HL-60/S4 treated with phorbol 12-myristate 13-acetate at 8.2 ng/mL for 4 days and 3 days (cell line): ENCODE measurements at regions not wholly inside any gene's neighbourhood (a gene's known extent, or its start where the extent isn't known, plus 50 kb on each side); places are given as distances from the start of the nearest gene placed in this dataset.

Experiments used
- in situ Hi-C: fragments of 300-500 bp; cut with MboI; formaldehyde crosslinking; loops from 2 replicates; pipeline ENCODE4 v1.15.0; 2022; ENCODE audit warnings: low sequenced_read_pairs

DNA sequence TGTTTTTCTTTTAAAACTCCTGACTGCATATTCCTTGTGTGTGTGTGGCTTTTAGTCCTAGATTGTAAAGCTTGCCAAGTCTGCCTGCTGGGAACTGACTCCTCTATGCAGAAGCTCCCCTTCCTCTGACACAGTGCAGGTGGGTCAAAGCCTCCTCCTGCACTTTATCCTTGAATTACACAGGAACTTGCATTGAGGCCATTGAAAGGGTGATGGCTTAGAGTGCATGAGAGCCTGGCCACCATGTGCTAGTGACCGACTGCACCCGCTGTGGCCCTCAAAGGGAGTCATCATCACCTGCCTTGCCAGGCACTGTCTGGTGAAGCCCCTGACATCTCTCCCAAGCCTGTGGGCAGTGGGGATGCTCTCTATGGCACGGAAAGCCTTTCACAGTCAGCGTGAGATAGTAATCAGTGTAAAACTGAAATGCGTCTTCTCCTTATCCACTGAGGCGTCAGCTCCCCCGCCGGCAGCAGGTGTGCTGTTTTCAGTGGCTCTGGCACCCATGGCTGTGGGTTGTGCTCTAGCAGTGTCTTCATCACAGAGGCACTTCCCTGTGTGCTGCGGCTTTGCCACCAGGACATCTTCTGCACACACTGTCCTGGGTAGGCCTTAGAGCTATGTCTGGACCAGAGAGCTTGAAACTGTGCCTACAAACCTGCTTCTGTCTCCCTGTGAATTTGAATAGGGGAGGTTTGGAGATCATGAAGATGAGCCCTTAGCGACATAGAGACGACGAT is 87.9 kb downstream of the THBS2 start:
- in situ Hi-C loops: no loop called here

DNA sequence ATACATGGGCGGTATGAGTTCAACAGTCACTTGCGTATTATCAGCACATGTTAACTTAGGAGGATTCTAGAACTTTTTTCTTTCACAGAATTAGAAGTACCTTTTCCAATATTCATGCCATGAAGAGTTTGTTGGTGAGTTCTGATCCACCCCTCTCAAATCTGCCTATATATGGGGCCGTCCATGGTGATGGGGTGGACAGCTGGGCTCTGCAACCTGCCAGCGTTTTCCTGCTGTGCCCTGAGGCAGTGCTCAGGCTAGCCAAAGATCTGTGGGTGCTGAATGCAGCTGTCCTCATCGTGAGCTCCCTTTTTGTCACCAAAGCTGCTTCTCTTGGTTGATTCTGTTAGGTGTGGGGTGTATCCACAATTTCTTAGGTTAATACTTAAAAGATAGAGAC is 88.7 kb downstream of the THBS2 start:
- in situ Hi-C loops: no loop called here

DNA sequence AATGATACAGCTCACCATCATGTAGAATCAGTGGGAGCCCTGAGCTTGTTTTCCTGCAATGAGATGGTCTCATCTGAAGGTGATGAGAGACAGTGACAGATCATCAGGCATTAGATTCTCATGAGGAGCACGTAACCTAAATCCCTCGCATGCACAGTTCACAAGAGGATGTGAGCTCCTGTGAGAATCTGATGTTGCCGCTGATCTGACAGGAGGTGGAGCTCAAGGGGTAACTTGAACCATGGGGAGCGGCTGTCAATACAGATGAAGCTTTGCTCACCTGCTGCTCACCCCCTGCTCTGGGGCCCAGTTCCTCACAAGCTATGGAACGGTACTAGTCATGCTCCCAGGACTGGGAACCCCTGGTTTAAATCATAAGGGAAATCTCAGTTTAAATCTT is 89.2 kb downstream of the THBS2 start:
- in situ Hi-C loops: no loop called here

DNA sequence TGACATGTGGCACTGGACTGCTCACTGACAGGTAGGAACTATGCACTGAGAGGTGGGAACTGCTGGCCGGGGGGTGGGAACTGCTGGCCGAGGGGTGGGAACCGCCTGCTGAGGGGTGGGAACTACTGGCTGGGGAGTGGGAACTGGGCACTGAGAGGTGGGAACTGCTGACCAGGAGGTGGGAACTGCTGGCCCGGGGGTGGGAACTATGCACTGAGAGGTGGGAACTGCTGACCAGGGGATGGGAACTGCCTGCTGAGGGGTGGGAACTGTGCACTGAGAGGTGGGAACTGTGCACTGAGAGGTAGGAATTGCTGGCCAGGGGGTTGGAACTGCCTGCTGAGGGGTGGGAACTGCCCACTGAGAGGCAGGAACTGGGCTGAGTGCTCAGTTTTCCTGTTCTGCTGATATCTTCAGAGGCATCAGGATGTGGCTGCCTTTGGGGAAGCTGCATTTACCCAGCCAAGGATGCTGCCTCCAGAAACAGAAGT is 90.2 kb downstream of the THBS2 start:
- in situ Hi-C loops: no loop called here

DNA sequence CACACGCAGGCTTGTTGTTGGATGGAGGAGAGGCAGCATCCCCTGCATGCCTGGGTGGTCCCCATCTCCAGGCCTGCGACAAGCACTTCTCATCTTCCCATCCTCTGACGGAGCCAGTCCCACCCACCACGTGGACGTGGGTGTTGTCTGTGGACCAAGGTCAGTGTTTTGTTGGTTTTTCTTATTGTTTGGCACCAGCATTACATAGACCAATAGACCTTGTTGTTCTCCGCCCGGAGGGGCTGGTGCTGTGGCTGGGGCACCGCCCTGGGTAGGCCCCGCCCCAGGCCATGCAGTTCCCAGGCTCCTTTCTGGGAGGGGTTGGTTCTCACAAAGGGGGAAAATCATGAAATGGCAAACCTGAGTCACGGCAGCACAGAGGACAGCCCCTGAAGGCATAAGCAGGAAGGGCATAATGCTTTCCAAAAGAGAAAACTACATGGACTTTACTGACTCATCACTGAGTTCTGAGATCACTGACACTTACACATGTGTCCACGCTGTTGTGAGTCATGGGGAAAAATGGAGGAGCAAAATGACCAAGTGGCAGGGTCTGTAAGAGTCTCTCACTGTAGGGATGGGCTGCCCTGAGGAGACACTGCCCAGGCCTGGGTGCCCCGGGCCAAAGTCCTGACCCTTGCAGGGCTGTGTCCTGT is 90.8 kb downstream of the THBS2 start:
- in situ Hi-C loops: no loop called here

DNA sequence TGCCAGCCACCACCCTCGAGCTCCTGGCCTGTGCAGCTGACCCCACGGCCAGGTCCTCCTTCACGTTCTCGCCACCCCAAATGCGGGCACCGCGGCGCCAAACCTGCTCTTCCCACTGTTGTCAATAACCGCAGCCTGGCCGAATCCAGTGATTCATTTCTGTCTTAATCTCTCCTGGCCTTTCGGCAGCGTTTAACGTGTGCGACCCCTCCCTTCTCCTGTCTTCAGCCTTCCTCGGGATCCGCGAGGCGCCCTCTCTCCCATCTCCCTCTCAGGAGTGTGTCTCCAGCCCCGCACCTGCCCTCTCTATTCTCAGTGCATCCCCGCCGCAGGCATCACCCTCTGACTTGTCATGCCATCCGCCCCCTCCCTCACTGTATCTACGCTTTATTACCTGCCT is 91.4 kb downstream of the THBS2 start:
- in situ Hi-C loops: no loop called here

DNA sequence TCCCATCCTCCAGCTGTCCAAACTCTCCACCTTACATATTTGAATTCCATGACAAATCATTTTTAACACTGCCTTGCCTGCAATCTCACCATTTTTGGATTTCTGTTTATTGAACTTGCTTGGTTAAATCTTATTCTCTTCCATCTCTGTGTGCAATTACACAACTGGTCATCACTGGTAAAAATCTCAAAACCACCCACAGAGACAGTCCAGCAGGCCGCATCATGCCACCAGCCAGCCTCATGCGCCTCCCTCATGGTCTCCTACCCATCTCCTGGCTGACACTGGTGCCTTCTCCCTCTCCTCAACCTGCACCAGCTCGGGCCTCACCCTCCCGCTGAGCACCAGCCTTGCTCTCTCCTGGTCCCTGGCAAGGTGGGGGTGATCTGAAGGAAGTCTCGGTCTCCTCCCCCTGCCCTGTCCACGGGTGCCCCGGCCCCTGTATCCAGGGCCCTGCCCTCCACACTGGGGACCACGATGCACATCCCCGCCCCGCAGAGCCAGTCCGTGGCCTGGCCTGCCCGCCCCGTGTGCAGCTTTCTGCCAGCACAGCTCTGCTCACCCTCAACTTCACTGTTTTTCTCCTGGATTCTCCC is 92.0 kb downstream of the THBS2 start:
- in situ Hi-C loops: no loop called here

DNA sequence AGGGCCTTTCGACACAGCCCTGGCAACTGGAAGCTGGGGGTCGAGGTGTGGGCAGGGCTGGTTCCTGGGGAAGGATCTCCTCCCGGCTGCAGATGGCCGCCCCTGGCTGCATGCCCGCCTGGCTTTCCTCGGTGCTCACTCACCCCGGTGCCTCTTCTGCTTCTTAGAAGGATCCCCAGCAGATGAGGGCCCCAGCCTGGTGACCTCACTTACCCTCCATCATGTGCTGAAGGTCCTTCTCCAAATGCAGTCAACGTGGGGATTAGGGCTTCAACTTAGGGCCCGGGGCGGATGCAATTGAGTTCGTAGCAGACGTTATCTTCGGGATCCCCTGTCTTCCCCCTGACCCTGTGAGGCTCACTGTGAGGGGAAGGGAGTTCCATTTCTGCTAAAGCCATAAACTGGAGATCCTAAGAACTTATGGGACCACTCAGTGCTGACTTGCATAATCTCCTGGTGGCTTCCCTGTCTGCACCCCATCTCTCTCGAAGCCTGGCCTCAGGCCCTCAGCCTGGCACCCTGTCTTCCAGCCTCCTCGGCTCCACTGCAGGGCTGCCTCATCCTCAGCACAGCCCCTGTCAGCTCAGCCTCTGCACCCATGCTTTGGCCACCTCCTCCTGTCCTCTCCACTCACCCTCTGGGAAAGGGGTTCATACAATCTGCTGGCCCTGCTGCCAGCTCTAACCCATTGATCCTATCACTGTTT is 92.6 kb downstream of the THBS2 start:
- in situ Hi-C loops: no loop called here

DNA sequence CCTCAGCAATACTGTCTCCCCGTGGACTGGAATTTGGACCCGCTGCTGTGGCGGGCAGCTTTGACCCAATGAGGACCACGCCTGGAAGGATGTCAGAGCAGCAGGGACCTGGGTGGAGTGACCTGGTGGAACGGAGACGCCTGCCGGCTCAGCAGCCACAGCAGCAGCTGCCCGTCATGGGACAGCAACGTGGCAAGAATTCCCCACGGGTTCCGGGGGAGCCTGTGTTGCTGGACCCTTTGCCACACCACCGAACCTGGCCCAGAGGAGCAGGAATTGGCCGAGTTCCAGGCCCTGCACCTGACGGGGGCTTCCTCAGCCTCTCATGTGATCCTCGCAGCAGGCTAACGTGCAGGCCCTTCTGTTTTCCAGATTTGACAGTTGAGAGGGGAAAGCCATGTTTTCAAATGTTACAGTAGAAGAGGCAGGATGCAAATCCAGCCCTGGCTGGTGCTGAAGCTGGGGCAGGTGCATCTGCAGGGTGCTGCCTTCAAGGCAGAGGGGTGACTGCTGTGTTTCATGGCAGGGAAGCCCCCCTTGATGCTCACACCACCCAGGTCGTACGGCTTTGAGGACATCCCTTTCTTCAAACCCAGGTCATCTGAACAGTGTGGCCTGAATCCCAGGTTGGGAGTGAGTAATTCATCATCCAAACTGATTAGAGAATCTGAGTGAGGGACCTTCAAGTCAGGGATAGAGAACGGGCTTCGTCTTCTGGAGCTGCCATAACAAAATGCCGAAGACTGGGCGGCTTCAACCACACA is 93.4 kb downstream of the THBS2 start:
- in situ Hi-C loops: no loop called here

DNA sequence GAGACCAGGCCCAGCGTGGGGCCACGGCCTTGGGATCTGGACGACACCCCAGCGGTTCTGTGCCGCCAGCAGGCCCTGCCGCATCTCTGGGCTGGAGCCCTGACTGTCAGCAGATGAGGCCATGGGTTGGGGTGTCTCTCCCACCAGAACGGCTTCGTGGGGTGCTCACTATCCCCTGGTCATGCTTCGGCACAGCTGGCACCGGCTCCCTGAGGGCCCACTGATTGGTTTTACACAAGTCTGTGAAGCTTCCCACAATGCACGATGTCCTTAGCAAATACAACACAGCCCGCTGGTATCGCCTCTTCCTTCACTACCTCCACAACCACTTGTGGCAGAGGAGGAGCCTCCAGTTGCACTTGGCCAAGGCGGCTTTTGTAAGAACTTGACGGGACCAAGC is 94.3 kb downstream of the THBS2 start:
- in situ Hi-C loops: no loop called here

DNA sequence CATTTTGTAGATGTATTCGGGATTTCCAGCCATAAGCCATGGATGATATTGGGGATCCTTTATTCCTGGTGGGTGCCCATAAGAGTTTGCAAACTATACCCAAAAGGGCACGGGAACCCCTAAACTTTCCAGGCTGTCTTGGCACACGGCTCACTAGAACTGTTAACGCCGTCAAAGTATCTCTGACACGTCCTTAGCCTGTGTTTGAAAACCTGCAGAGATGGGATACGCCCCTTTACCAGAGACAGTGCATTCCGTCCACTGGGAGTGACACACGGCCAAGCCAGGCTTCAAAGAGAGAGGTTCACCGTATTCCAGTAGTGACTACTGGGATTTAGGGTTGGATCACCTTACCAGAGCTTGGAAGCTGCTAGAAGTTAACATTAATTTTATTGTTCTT is 95.0 kb downstream of the THBS2 start:
- in situ Hi-C loops: no loop called here

DNA sequence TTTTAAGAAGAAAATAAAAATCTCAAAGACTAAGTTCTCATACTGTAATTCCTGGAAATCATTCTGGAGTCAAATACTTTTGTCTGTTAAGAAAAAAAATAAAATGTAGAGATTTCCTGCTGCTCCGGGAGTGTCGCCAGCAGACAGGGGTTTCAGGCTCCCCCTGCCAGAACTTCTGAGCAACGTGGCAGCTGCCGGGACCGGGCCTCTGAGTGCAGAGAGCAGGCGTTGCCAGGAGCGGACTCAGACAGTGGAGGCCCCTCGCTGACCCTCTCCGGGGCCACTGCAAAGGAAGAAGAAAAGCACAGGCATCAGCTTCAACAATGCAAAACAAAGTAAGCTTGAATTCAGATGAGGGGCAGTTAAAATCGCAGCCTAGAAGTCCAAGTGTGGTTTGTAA is 95.5 kb downstream of the THBS2 start:
- in situ Hi-C loops: no loop called here

DNA sequence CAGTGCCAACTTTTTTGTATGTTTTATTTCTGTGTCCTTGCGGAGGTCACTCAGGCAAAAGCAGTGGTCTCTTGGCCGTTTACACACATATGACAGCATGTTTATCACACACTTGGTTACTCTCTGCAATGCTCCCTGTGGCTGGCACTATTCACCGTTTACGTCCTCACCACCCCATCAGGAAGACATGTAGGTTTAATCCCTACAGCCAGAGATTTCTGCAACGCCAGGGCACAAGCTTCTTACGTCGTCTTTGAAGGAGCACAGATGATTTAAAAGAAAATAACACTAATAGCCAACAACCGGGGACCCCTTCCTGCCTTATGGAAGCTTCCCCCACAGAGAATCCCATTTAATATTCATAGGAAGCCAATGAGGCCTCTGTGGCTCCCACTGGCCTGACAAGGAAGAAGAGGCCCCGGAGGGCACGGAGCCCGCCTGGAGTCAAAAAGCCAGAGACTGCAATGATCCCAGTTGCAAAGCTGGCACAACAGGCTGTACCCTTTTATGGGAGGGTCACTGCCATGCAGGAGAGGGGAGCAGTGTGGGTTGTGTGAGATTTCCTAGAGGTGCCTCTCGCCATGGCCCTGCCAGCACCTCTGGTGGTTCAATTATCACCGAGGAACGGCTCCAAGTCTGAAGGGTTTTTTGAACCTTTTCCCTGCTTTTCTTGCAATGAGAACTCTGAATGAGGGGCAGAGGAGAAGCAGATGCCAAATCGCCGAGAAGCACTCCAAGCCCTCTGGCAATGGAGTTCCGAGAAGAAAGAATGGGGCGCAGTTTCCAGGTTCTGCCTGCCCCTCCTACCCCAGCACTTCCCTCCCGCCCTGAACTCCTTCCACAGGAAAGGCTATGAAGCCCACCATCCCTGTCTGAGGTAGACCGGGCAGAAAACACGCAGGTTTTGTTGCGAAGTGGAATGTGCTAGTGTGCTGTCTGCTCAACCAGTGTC is 96.2 kb downstream of the THBS2 start:
- in situ Hi-C loops: no loop called here

DNA sequence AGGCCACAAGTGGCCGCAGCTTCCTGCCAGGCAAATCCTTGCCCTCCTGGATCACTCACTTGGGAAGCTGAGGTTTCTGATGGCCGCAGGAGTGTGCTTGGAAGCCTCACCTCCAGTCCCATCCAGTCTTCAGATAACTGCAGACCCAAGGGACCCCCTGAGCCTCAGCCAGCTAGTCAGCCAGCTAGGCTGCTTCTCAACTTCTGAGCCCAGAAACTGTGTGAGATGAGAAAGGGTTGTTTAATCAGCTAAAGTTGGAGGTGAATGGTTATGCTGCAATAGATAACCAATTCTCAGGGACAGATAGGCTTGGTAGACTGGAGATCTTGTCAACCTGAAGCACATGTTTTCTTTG is 96.9 kb downstream of the THBS2 start:
- in situ Hi-C loops: no loop called here

DNA sequence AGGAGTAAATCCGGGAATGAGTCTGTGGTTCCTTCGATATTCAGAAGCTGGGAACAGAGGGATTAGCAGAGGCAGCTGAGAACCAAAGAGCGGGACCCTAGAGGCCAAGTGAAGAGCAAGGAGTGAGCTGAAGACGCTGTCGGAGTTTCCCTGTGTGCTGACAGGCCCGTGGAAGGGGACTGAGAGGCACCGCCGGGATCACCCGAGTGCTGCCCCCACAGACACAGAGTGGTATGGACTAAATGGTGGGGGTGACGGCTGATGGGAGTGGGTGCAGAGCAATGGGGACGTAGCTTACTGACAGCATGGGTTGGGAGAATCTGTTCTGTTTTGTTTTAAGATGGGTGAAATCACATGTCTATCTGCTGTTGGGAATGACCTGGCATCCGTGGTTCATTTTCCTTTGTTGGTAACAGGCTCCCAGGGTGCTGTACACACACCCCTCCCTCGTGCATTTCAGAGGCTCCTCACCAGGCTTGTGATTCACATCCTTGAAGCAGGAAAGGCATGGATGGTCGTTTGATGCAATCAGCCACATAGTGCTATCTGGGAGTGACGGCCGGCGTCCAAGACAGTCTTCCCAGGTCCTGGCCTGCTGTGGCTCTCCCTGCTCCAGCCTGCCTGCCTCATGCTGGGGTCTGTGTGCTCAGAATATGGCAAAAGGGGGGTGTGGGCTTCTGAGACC is 97.4 kb downstream of the THBS2 start:
- in situ Hi-C loops: no loop called here

DNA sequence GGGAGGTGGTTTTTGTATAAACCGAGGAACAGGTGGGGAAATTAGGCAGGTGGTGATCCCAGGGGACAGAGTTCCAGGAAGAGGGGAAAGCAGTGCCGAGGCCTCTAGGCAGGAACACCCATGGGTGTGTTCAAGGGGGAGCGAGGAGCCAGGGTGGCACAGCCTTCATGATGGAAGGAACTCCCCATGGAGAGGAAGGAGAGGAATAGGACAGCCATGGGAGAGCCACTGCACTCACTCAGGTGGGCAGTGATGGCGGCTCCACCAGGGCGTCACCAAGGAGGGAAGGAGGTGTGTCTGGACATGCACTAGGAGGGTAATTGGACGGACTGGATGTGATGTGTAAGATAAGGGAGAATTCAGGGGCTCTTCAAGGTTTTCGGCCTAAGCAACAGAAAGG is 98.2 kb downstream of the THBS2 start:
- in situ Hi-C loops: no loop called here

DNA sequence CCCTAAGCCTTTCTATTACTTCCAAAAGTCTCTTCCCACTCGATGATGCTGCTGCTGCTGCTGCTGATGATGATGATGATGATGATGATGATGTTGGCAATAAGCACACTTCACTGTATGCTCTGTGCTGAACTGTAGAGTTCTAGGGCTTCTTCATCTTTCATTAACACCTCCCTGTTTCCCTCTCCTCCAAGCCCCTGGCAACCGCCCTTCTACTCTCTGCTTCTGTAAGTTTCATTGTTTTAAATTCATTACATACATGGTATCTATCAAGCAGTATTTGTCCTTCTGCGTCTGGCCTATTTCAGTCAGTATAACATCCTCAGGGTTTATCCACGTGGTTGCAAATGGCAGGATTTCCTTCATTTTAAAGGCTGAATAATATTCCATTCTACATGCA is 100.2 kb downstream of the THBS2 start:
- in situ Hi-C loops: no loop called here

DNA sequence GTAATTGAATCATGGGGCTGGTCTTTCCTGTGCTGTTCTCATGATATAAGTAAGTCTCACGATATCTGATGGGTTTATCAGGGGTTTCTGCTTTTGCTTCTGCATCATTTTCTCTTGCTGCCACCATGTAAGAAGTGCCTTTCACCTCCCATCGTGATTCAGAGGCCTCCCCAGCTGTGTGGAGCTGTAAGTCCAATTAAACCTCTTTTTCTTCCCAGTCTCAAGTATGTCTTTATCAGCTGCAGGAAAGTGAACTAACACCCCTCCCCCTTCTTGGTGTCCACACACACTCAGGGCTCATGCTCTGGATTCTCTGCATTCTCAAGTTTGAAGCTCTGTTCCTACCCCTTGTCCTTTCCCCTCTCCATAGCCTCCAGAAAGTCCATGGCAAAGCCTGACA is 107.1 kb downstream of the THBS2 start:
- in situ Hi-C loops: no loop called here

DNA sequence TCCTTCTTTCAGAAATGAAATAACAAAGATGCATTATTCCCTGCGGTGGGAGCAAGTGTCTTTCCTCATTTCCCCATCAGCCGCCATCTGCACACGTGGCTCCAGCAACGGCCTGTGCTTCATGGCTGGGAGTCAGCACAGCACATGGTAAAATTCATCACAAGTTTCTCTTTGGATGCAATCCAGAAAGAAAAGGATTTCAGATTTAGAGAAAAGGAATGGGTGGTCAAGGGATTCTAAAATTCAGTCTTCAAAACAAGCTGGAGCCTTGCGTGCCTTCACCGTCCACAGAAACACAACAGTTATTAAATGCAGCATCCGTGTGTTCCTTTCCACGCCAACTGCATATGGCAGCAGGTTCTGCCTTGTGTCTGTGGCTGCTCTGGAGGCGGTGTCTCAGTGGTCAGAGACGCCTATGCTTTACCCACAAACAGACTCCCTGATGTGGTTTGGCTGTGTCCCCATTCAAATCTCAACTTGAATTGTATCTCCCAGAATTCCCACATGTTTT is 107.6 kb downstream of the THBS2 start:
- in situ Hi-C loops: no loop called here
